ENCODE measurements at regions not wholly inside any gene's neighbourhood (a gene's known extent, or its start where the extent isn't known, plus 50 kb on each side); places are given as distances from the start of the nearest gene placed in this dataset.

GRCh38 chr3:21357241-21357640, 393.8 kb downstream of the ZNF385D start:
- no peak for DNase-seq (ENCODE audit: low spot score)

- no peak for DNase-seq (ENCODE audit: low spot score)
These were observed 394.6 kb downstream of the ZNF385D start for GRCh38 chr3:21356402-21356801.

GRCh38 chr3:21345382-21345976, 405.5 kb downstream of the ZNF385D start:
- no peak for DNase-seq (ENCODE audit: low spot score)

GRCh38 chr3:21331857-21332256, 419.2 kb downstream of the ZNF385D start:
- DNase-seq (ENCODE audit: low spot score): no peak

GRCh38 chr3:21331321-21331720, 419.7 kb downstream of the ZNF385D start:
- DNase-seq (ENCODE audit: low spot score): no peak

GRCh38 chr3:21330293-21330692, 420.7 kb downstream of the ZNF385D start:
- DNase-seq (ENCODE audit: low spot score): no peak

GRCh38 chr3:21328711-21329390, 422.2 kb downstream of the ZNF385D start:
- no peak for DNase-seq (ENCODE audit: low spot score)

DNA sequence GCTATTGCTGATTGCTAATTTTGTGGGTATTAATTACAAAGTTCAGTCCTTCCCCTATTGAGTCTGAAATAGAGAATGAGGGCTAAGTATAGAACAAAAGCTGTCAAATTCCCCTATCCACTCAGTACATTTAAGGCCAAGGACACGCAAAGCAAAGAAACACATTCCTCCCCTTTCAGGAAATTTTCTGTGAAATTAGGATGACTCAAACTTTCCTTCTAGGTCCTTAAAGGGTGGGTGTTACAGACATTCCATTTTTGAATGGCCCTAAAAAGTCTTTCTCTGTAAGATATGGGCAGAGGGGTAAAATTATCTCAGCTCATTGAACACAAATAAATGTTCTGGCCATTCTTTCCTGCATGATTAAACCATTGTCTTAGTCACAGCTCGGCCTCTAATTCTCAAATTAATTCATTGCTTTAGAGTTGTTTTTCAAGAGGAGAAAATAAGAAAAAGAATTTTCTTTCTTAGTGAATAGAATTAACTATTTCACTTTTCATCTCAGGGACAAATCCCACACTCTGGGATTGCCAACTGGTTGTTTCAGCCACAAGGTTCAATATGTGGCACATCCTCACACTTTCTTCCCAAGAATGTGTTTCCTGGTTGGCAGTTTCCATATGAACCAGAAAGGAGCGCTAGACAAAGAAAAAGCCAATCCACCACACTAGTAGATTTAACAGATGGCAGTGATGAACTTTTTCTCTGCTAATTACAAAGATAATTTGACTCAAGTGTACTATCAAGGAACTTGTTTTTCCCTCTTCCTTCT, 424.1 kb downstream of the ZNF385D start:
- no peak for DNase-seq (ENCODE audit: low spot score)

- no peak for DNase-seq (ENCODE audit: low spot score)
These were observed 436.3 kb downstream of the ZNF385D start for GRCh38 chr3:21314688-21315087.

DNA sequence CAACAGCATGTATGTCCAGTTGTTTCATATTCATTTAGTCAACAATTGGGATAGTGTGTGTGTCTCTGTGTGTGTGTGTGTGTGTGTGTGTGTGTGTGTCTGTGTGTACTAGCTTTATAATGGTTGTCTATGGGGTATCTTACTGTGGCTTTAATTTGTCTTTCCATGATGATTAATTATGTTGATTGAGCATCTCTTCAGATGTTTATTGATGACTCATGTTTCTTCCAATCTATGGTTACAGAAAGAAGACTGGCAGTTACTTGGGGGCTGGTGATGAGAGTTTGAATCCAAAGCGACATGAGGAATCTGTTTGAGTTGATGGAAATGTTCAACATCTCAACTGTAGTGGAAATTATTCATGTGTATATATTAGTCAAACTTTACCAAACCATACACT, 440.1 kb downstream of the ZNF385D start:
- DNase-seq (ENCODE audit: low spot score): no peak

DNA sequence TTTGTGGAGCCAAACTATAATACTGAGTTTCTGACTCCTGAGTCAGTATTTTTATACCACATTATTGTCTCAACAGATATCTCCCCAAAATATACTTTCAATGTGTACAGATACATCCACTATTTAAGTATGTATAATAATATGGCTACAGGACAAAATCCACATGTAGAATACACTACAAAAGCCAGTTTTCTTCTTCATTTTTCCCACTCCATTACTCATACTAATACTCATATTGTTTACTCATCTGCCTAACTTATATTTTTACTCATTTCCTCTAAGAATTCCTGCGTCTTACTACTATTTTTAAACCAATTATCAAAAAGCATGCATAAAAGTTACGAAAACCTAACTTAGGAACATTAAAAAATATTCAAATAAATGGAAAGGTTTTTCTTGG, 440.8 kb downstream of the ZNF385D start:
- DNase-seq (ENCODE audit: low spot score): no peak

DNA sequence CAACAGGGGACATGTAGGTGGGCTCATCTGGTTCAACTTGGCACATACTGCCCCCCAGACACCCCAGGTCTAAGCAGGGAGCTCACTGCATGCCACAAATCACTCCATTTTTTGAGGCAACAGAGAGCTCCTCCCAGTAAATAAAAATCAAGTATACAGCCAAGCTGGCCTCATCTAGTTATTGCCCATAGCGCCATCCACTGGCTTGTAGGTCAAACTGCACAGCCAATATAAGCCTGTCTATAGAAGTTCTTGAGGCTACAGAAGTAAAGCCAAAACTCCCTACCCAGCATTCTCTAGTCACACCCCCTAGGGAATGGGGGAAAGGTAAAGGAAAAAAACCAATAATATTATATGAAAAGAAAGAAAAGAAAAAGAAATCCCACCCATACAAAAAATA, 453.7 kb downstream of the ZNF385D start:
- no peak for DNase-seq (ENCODE audit: low spot score)

GRCh38 chr3:21294768-21295167, 456.2 kb downstream of the ZNF385D start:
- DNase-seq (ENCODE audit: low spot score): no peak

- DNase-seq (ENCODE audit: low spot score): no peak
These were observed 458.0 kb downstream of the ZNF385D start for GRCh38 chr3:21292971-21293370.

DNA sequence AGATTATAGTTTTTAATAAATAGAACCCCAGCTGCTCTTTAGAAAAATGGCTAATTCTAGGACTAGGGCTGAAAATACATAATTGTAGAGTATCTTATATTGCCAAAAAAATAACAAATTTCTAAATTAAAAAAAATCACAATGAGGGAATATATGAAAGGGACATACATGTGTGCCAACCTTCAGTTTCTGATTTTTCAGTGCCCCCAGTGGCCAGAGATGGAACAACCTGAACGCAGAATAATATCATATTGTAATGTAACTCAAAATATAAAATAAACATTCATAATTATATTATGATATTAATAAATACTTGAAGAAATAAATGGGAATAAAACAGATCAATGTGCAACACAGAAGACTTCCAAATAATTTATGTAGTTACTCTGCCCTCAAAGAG, 460.5 kb downstream of the ZNF385D start:
- no peak for DNase-seq (ENCODE audit: low spot score)

GRCh38 chr3:21274079-21274571, 476.9 kb downstream of the ZNF385D start:
- DNase-seq (ENCODE audit: low spot score): no peak

DNA sequence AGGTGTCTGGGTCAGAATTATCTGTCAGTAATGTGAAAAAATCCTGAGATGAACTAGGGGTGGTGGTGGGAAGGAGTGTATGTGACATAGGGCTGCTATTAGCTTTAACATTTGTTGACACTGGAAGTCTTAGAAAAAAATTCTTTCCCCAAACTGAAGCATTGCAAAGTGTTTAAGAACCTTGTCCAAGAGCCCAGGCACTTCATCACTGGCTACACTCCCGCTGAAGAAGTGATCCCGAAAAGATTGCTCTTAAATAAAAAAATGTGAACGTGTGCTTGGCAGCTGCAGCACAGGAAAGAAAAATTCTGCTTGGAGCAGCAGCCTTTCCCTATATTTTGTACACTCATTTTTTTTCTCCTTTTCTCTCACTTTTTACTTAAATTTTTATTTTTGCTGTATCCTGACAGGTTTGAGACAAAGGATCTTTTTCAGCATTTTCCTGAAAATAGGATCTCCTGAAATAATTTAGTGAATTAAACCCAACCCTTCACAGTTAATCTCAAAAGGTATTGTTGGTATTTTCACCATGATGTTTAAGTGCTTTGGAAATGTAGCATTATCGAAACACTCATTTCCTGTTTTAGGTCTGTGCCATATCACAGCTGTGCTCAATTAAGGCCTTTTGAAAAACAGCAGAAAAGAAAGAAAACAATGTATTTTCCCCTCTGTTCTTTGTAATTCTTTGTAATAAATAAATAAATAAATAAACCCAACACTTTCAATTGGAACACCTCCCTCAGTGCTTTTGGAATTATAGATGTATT, 477.6 kb downstream of the ZNF385D start:
- DNase-seq (ENCODE audit: low spot score): no peak

DNA sequence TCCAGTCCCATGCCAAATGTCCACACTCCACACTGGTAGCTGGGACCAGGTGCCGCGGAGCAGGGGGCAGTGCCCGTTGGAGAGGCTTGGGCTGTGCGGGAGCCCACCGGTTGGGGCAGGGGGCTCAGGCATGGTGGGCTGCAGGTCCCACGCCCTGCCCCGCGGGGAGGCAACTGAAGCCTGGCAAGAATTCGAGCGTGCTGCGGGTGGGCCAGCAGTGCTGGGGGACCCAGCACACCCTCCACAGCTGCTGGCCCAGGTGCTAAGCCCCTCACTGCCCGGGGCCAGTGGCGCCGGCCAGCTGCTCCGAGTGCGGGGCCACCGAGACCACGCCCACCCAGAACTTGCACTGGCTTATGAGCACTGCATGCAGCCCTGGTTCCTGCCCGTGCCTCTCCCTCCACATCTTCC, 479.4 kb downstream of the ZNF385D start:
- no peak for DNase-seq (ENCODE audit: low spot score)

GRCh38 chr3:21269882-21270281, 481.1 kb downstream of the ZNF385D start:
- DNase-seq (ENCODE audit: low spot score): no peak

DNA sequence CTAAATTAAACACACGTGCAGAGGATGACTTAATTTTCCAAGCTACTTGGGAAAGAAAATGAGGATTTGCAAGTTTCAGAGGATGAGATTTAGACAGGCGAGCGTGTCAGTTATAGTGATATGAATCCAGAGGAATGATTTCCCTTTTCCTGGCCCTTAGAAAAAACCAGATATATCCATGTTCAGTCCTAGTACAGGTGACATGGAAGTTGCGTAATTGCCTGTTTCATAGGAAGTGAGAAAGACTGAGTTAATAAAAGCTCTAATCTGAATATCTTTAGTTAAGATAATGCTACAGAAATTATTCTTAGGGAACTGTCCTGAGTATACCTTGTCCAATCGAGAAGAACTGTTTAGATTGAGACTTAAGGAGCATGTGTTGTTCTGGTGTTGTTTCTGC, 490.5 kb downstream of the ZNF385D start:
- no peak for DNase-seq (ENCODE audit: low spot score)

- DNase-seq (ENCODE audit: low spot score): no peak
These were observed 491.1 kb downstream of the ZNF385D start for GRCh38 chr3:21259896-21260295.

GRCh38 chr3:21256932-21257331, 494.1 kb downstream of the ZNF385D start:
- DNase-seq (ENCODE audit: low spot score): no peak

Measured in SK-N-DZ (cell line).